ENCODE measurements at regions not wholly inside any gene's neighbourhood (a gene's known extent, or its start where the extent isn't known, plus 50 kb on each side); places are given as distances from the start of the nearest gene placed in this dataset.

DNA sequence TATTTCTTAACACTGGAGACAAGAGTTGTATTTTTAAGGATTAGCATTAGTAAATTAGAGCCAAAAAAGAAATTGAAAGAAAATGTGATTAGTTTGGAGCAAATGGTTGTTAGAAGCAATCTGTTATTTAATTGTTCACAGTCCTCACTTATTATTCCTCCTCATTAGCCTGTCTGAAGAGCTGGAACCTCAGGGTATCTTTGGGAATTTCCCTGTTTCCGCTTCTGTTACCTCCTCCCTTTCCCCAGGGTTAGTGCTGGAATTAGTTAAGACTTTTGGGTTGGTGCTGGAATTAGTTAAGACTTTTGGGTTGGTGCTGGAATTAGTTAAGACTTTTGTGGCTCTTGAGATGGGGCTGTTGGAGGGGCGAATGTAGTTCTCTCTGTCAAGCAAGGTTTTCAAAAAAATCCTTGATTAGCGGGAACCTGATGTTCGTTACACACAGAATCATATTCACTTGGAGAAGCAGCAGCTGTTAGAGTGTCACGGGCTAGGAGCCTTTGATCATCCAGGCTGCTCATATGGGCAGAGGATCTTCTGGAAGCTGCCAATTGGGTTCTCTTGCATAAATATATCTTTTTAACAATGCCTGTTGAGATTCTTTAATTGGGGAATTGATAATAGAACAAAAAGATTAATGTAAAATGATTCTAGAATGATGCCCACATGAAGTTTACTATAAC lies 251.0 kb upstream of the NPSR1 start:
- no peak for DNase-seq (ENCODE audit: unreplicated experiment)
- Mint-ChIP-seq H3K9me3 (ENCODE audit: unreplicated experiment) (no peaks in the 10 kb centered on the region), H3K4me1 (ENCODE audit: insufficient read depth, unreplicated experiment) (no peaks in the 10 kb centered on the region), H3K36me3 (ENCODE audit: insufficient read depth, unreplicated experiment) (no peaks in the 10 kb centered on the region), H3K4me3 (ENCODE audit: unreplicated experiment) (no peak overlapping the region), H3K27me3 (ENCODE audit: insufficient read depth, unreplicated experiment) (peaks cover 11% of the 10 kb centered on the region), H3K27ac (ENCODE audit: low read depth, unreplicated experiment) (no peak overlapping the region)
- POLR2A ChIA-PET, result interaction anchor here (0.6 kb wide), 1 partner anchor 86 kb away, joined by 5 read pairs; no protein-coding TSS in a partner anchor
- intact Hi-C loops (cut with micrococcal nuclease), result no loop called here
- no TSS peak for BruUV-seq (replicated peaks)
- no peak for TF ChIP-seq CTCF (IDR thresholded peaks at IDR 0.05; ENCODE audit: unreplicated experiment)
- CTCF ChIA-PET, result interaction anchor here (0.7 kb wide), 1 partner anchor 209 kb away, joined by 4 read pairs; no protein-coding TSS in a partner anchor

DNA sequence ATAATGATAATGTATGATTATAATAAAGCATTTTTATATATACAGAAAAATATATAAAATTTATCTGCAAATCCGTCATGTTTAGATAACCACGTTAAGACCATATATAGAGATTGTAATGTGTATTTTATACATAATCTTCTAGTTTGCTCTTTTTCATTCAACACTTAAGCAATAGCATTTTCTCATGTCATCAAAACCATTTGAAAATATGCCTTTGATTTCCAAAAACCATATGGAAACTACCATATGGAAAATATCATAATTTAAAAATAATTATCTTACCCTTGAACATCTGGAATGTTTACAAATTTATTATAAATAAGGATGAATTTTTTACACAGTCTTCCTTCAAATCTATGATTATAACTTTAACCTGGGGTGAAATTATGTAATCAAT lies 250.4 kb upstream of the NPSR1 start:
- intact Hi-C loops (cut with micrococcal nuclease), result no loop called here
- CTCF ChIA-PET, result interaction anchor here (1.1 kb wide), 1 partner anchor 189 kb away, joined by 3 read pairs; no protein-coding TSS in a partner anchor
- H3K9me3 Mint-ChIP-seq (ENCODE audit: unreplicated experiment), result no peaks in the 10 kb centered on the region
- peaks cover 11% of the 10 kb centered on the region for H3K27me3 Mint-ChIP-seq (ENCODE audit: insufficient read depth, unreplicated experiment)
- H3K4me1 Mint-ChIP-seq (ENCODE audit: insufficient read depth, unreplicated experiment), result no peaks in the 10 kb centered on the region
- H3K36me3 Mint-ChIP-seq (ENCODE audit: insufficient read depth, unreplicated experiment), result no peaks in the 10 kb centered on the region
- no TSS peak for BruUV-seq (replicated peaks)
- POLR2A ChIA-PET, result interaction anchor here (0.6 kb wide), 1 partner anchor 87 kb away, joined by 5 read pairs; no protein-coding TSS in a partner anchor
- no peak for DNase-seq (ENCODE audit: unreplicated experiment)
- H3K4me3 Mint-ChIP-seq (ENCODE audit: unreplicated experiment), result no peak overlapping the region
- H3K27ac Mint-ChIP-seq (ENCODE audit: low read depth, unreplicated experiment), result no peak overlapping the region
- no peak for TF ChIP-seq CTCF (IDR thresholded peaks at IDR 0.05; ENCODE audit: unreplicated experiment)

- intact Hi-C loops (cut with micrococcal nuclease), result no loop called here
- no peak overlapping the region for H3K4me3 Mint-ChIP-seq (ENCODE audit: unreplicated experiment)
- H3K27ac Mint-ChIP-seq (ENCODE audit: low read depth, unreplicated experiment), result no peak overlapping the region
- H3K36me3 Mint-ChIP-seq (ENCODE audit: insufficient read depth, unreplicated experiment), result no peaks in the 10 kb centered on the region
- no peak for TF ChIP-seq CTCF (IDR thresholded peaks at IDR 0.05; ENCODE audit: unreplicated experiment)
- CTCF ChIA-PET, result interaction anchor here (1.0 to 1.9 kb wide), 2 partner anchors 13 to 97 kb away, joined by 3 to 5 read pairs; no protein-coding TSS in a partner anchor
- POLR2A ChIA-PET, result no interaction called here
- DNase-seq (ENCODE audit: unreplicated experiment), result no peak
- no peaks in the 10 kb centered on the region for H3K27me3 Mint-ChIP-seq (ENCODE audit: insufficient read depth, unreplicated experiment)
- no TSS peak for BruUV-seq (replicated peaks)
- H3K4me1 Mint-ChIP-seq (ENCODE audit: insufficient read depth, unreplicated experiment), result no peaks in the 10 kb centered on the region
- no peaks in the 10 kb centered on the region for H3K9me3 Mint-ChIP-seq (ENCODE audit: unreplicated experiment)
Observed at GRCh38 chr7:34417781-34418180, 240.2 kb upstream of the NPSR1 start.

- no peak for DNase-seq (ENCODE audit: unreplicated experiment)
- no TSS peak for BruUV-seq (replicated peaks)
- H3K27ac Mint-ChIP-seq (ENCODE audit: low read depth, unreplicated experiment), result no peak overlapping the region
- H3K9me3 Mint-ChIP-seq (ENCODE audit: unreplicated experiment), result no peaks in the 10 kb centered on the region
- no peaks in the 10 kb centered on the region for H3K4me1 Mint-ChIP-seq (ENCODE audit: insufficient read depth, unreplicated experiment)
- H3K27me3 Mint-ChIP-seq (ENCODE audit: insufficient read depth, unreplicated experiment), result no peaks in the 10 kb centered on the region
- ChIA-PET CTCF (interaction anchor here (0.6 to 3.1 kb wide), 3 partner anchors 9 to 289 kb away, joined by 3 to 9 read pairs (median 3); no protein-coding TSS in a partner anchor), POLR2A (no interaction called here)
- no peak overlapping the region for H3K4me3 Mint-ChIP-seq (ENCODE audit: unreplicated experiment)
- intact Hi-C loops (cut with micrococcal nuclease), result no loop called here
- no peak for TF ChIP-seq CTCF (IDR thresholded peaks at IDR 0.05; ENCODE audit: unreplicated experiment)
- H3K36me3 Mint-ChIP-seq (ENCODE audit: insufficient read depth, unreplicated experiment), result no peaks in the 10 kb centered on the region
Observed at GRCh38 chr7:34421526-34421925, 236.5 kb upstream of the NPSR1 start.

Measured in MCF 10A (cell line).